ENCODE measurements at regions not wholly inside any gene's neighbourhood (a gene's known extent, or its start where the extent isn't known, plus 50 kb on each side); places are given as distances from the start of the nearest gene placed in this dataset.
"Not testable (repeated sequence)": the region's sequence is repeated elsewhere in the genome, so short reads cannot be mapped to it uniquely, and the experiment has no call there.

- DNase-seq (ENCODE audit: low read depth), result no peak
Observed at GRCh38 chr9:90147426-90147825, 495.2 kb downstream of the DIRAS2 start.

- DNase-seq (ENCODE audit: low read depth), result no peak
Observed at GRCh38 chr9:90156318-90156717, 486.3 kb downstream of the DIRAS2 start.

- DNase-seq (ENCODE audit: low read depth), result no peak
Observed at GRCh38 chr9:90162326-90162725, 480.3 kb downstream of the DIRAS2 start.

- no peak for DNase-seq (ENCODE audit: low read depth)
Observed at GRCh38 chr9:90162819-90163218, 479.8 kb downstream of the DIRAS2 start.

GRCh38 chr9:90165281-90165680 is 477.3 kb downstream of the DIRAS2 start:
- no peak for DNase-seq (ENCODE audit: low read depth)

- not testable (repeated sequence) for DNase-seq (ENCODE audit: low read depth)
Observed at GRCh38 chr9:90166374-90166773, 476.2 kb downstream of the DIRAS2 start.

GRCh38 chr9:90167914-90168313 is 474.7 kb downstream of the DIRAS2 start:
- no peak for DNase-seq (ENCODE audit: low read depth)

- no peak for DNase-seq (ENCODE audit: low read depth)
Observed at GRCh38 chr9:90169490-90169889, 473.1 kb downstream of the DIRAS2 start.

- not testable (repeated sequence) for DNase-seq (ENCODE audit: low read depth)
Observed at GRCh38 chr9:90173935-90174334, 468.7 kb downstream of the DIRAS2 start.

GRCh38 chr9:90174346-90174745 is 468.3 kb downstream of the DIRAS2 start:
- not testable (repeated sequence) for DNase-seq (ENCODE audit: low read depth)

- DNase-seq (ENCODE audit: low read depth), result no peak
Observed at GRCh38 chr9:90175257-90175656, 467.4 kb downstream of the DIRAS2 start.

- no peak for DNase-seq (ENCODE audit: low read depth)
Observed at GRCh38 chr9:90175865-90176264, 466.8 kb downstream of the DIRAS2 start.

GRCh38 chr9:90176901-90177300 is 465.7 kb downstream of the DIRAS2 start:
- no peak for DNase-seq (ENCODE audit: low read depth)

GRCh38 chr9:90180381-90180780 is 462.2 kb downstream of the DIRAS2 start:
- DNase-seq (ENCODE audit: low read depth), result no peak

- no peak for DNase-seq (ENCODE audit: low read depth)
Observed at GRCh38 chr9:90188656-90189055, 454.0 kb downstream of the DIRAS2 start.

GRCh38 chr9:90189306-90189705 is 453.3 kb downstream of the DIRAS2 start:
- DNase-seq (ENCODE audit: low read depth), result no peak

GRCh38 chr9:90192465-90192864 is 450.2 kb downstream of the DIRAS2 start:
- not testable (repeated sequence) for DNase-seq (ENCODE audit: low read depth)

GRCh38 chr9:90198956-90199355 is 443.7 kb downstream of the DIRAS2 start:
- no peak for DNase-seq (ENCODE audit: low read depth)

GRCh38 chr9:90201766-90202165 is 440.9 kb downstream of the DIRAS2 start:
- no peak for DNase-seq (ENCODE audit: low read depth)

GRCh38 chr9:90204128-90204831 is 438.3 kb downstream of the DIRAS2 start:
- no peak for DNase-seq (ENCODE audit: low read depth)

GRCh38 chr9:90213045-90213444 is 429.6 kb downstream of the DIRAS2 start:
- not testable (repeated sequence) for DNase-seq (ENCODE audit: low read depth)

- no peak for DNase-seq (ENCODE audit: low read depth)
Observed at GRCh38 chr9:90219548-90220118, 423.0 kb downstream of the DIRAS2 start.

- DNase-seq (ENCODE audit: low read depth), result not testable (repeated sequence)
Observed at GRCh38 chr9:90221899-90222298, 420.7 kb downstream of the DIRAS2 start.

- DNase-seq (ENCODE audit: low read depth), result not testable (repeated sequence)
Observed at GRCh38 chr9:90226839-90227338, 415.7 kb downstream of the DIRAS2 start.

Measured in GM04503 (cell line).